Mesenchymal stem cell (in vitro differentiated cells and primary cell): ENCODE measurements at regions not wholly inside any gene's neighbourhood (a gene's known extent, or its start where the extent isn't known, plus 50 kb on each side); places are given as distances from the start of the nearest gene placed in this dataset.

Experiments
- DNase-seq: peaks from one replicate; pipeline ENCODE4 v3.0.0-alpha.2; 2013
- H2AFZ ChIP-seq: one replicate; pipeline ENCODE4 v1.6.1; 2013; ENCODE audit warnings: low read depth, mild to moderate bottlenecking, control low read depth, inconsistent platforms, low read length, moderate library complexity
- H2AK5ac ChIP-seq: 2 replicates; pipeline ENCODE4 v1.6.1; 2013; ENCODE audit warnings: low read length, moderate library complexity, mild to moderate bottlenecking, inconsistent platforms; ENCODE audit not compliant: severe bottlenecking
- H2BK120ac ChIP-seq: one replicate; pipeline ENCODE4 v1.6.1; 2013; ENCODE audit warnings: low read depth, mild to moderate bottlenecking, inconsistent platforms, low read length, moderate library complexity
- H2BK12ac ChIP-seq, 2 experiments: one replicate each; pipeline ENCODE4 v1.6.1; 2013; ENCODE audit warnings: inconsistent platforms in 2 of 2, low read length in 2 of 2, mild to moderate bottlenecking in 2 of 2, moderate library complexity in 2 of 2, control low read depth in 1 of 2
- H2BK15ac ChIP-seq: one replicate; pipeline ENCODE4 v1.6.1; 2013; ENCODE audit warnings: mild to moderate bottlenecking, low read depth, inconsistent platforms; ENCODE audit not compliant: poor library complexity, severe bottlenecking
- H2BK5ac ChIP-seq: 2 replicates; pipeline ENCODE4 v1.6.1; 2013; ENCODE audit warnings: low read depth, mild to moderate bottlenecking, low read length, control low read depth, inconsistent platforms; ENCODE audit not compliant: poor library complexity, severe bottlenecking
- H3K14ac ChIP-seq, 2 experiments: one replicate each; pipeline ENCODE4 v1.6.1; 2013; ENCODE audit warnings: inconsistent platforms in 2 of 2, low read length in 2 of 2, control low read depth in 1 of 2, mild to moderate bottlenecking in 1 of 2, moderate library complexity in 1 of 2
- H3K18ac ChIP-seq, 2 experiments: one replicate each; pipeline ENCODE4 v1.6.1; 2013; ENCODE audit warnings: inconsistent platforms in 2 of 2, low read length in 2 of 2, control low read depth in 1 of 2, low read depth in 1 of 2, mild to moderate bottlenecking in 1 of 2
- H3K23ac ChIP-seq, 2 experiments: one replicate each; pipeline ENCODE4 v1.6.1; 2013; ENCODE audit warnings: inconsistent platforms in 2 of 2, low read length in 2 of 2, mild to moderate bottlenecking in 2 of 2, moderate library complexity in 2 of 2, control low read depth in 1 of 2
- H3K27ac ChIP-seq: 2 replicates; pipeline ENCODE4 v1.5.1; 2013; ENCODE audit warnings: mild to moderate bottlenecking, moderate library complexity, low read length, control low read depth, inconsistent platforms; ENCODE audit not compliant: poor library complexity, severe bottlenecking
- H3K27me3 ChIP-seq, 2 experiments: 2 replicates each; pipeline versions ENCODE4 v1.6.1 to v1.7.0; 2013; ENCODE audit warnings: low read length in 2 of 2, mild to moderate bottlenecking in 2 of 2, moderate library complexity in 2 of 2, control low read depth in 1 of 2, inconsistent platforms in 1 of 2; ENCODE audit not compliant: control insufficient read depth in 1 of 2, insufficient read depth in 1 of 2
- H3K36me3 ChIP-seq, 2 experiments: 2 replicates each; pipeline versions ENCODE4 v1.6.1 to v1.7.0; 2013; ENCODE audit warnings: low read length in 2 of 2, control low read depth in 1 of 2, inconsistent platforms in 1 of 2, low read depth in 1 of 2, mild to moderate bottlenecking in 1 of 2; ENCODE audit not compliant: insufficient read depth in 2 of 2, control insufficient read depth in 1 of 2
- H3K4ac ChIP-seq, 2 experiments: one replicate each; pipeline ENCODE4 v1.6.1; 2013; ENCODE audit warnings: inconsistent platforms in 2 of 2, low read length in 2 of 2, mild to moderate bottlenecking in 2 of 2, moderate library complexity in 2 of 2, control low read depth in 1 of 2, low read depth in 1 of 2
- H3K4me1 ChIP-seq: 2 replicates; pipeline ENCODE4 v1.6.1; 2013; ENCODE audit warnings: low read depth, low read length, control low read depth; ENCODE audit not compliant: control insufficient read depth, insufficient read depth
- H3K4me2 ChIP-seq: 2 replicates; pipeline ENCODE4 v1.6.1; 2013; ENCODE audit warnings: low read length, mild to moderate bottlenecking, inconsistent platforms; ENCODE audit not compliant: poor library complexity, severe bottlenecking
- H3K4me3 ChIP-seq, 2 experiments: 2 replicates each; pipeline versions ENCODE4 v1.5.1 to v1.7.0; 2013; ENCODE audit warnings: low read length in 2 of 2, mild to moderate bottlenecking in 2 of 2, control low read depth in 1 of 2, low read depth in 1 of 2; ENCODE audit not compliant: insufficient read depth in 1 of 2
- H3K79me1 ChIP-seq: replicated peaks from 2 replicates; pipeline ENCODE4 v1.6.1; 2013; ENCODE audit warnings: mild to moderate bottlenecking, control low read depth, low read length, inconsistent platforms; ENCODE audit not compliant: poor library complexity, severe bottlenecking
- H3K9ac ChIP-seq: 2 replicates; pipeline ENCODE4 v1.7.0; 2013; ENCODE audit warnings: mild to moderate bottlenecking, low read length, moderate library complexity
- H3K9me3 ChIP-seq: 2 replicates; pipeline ENCODE4 v1.7.0; 2013; ENCODE audit warnings: mild to moderate bottlenecking, low read length; ENCODE audit not compliant: control insufficient read depth
- H4K8ac ChIP-seq: one replicate; pipeline ENCODE4 v1.6.1; 2013; ENCODE audit warnings: inconsistent platforms, mild to moderate bottlenecking, low read length, moderate library complexity
- H4K91ac ChIP-seq: one replicate; pipeline ENCODE4 v1.6.1; 2013; ENCODE audit warnings: mild to moderate bottlenecking, low read length, inconsistent platforms
- WGBS: methylation state at CpG from one replicate; pipeline ENCODE4 v1.1.7; 2013; ENCODE audit warnings: mixed read lengths; 5-methylcytosine and 5-hydroxymethylcytosine counted together

DNA sequence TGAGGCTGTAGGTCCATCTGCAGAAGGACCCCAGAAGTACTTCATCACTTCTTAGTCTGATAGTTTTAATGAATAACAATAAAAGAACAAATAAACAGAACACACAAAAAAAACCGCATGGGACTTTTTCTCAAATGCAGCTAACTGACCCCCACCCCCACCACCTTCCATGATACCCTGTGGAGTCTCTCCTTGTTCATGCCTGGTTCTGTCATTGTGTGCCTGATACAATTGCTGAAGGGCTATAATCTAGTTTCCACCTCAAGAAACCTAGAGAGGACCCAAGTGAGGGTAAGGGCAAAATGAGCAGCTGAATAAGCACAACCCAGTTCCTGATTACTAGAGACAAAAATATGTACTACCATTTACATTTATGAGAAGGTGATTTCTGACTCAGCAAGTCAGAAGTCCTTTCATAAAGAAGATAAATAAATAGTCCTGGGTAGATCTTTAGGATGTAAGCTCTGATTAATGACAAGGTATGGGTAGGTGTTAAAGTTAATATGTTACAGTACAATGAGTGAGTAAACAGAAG lies 155.1 kb downstream of the TMA16 start:
- Histone ChIP-seq H3K27me3 (no peaks in the 10 kb centered on the region), H3K79me1 (no peaks in the 10 kb centered on the region), H4K91ac (no peak overlapping the region), H2BK5ac (no peak overlapping the region), H2BK15ac (no peak overlapping the region), H2BK120ac (no peak overlapping the region), H3K9me3 (peaks cover 25% of the 10 kb centered on the region), H3K14ac (no peak overlapping the region), H3K27ac (no peak overlapping the region), H3K4me2 (no peak overlapping the region), H3K23ac (no peak overlapping the region), H3K9ac (no peak overlapping the region), H4K8ac (no peak overlapping the region), H3K4ac (no peak overlapping the region), H3K4me1 (no peaks in the 10 kb centered on the region), H2AFZ (no peak overlapping the region), H2AK5ac (no peak overlapping the region), H3K36me3 (no peaks in the 10 kb centered on the region), H2BK12ac (no peak overlapping the region), H3K18ac (no peak overlapping the region), H3K4me3 (no peak overlapping the region)
- WGBS, result 100% methylated on average over 1 of the region's 1 CpG
- no peak for DNase-seq

DNA sequence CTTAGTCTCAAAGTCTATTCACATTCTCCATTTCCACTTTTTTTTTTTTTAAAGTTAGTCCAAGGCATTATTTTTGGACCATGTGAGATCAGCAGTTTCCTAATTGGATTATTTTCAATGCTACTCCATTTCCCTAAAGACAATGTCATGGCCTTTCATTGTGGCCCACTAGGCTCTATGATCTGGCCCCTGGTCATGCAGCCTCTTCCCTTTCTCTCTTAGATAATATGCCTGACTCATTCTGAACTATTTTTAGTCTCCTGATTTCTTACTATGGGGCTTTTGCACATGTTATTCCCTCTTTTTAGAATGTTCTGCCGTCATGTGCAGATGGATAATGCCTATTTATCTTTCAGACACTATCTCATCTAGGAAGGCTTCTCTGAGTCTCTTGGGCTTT lies 157.3 kb downstream of the TMA16 start:
- H2AFZ ChIP-seq, result no peak overlapping the region
- no peak overlapping the region for H2BK15ac ChIP-seq
- 77% methylated on average over 1 of the region's 1 CpG for WGBS
- no peak overlapping the region for H3K4ac ChIP-seq
- no peak overlapping the region for H2AK5ac ChIP-seq
- DNase-seq, result peak; percentile 8
- peaks cover 11% of the 10 kb centered on the region for H3K9me3 ChIP-seq
- no peaks in the 10 kb centered on the region for H3K4me1 ChIP-seq
- H3K79me1 ChIP-seq, result no peaks in the 10 kb centered on the region
- H3K18ac ChIP-seq, result no peak overlapping the region
- no peak overlapping the region for H3K4me2 ChIP-seq
- no peaks in the 10 kb centered on the region for H3K27me3 ChIP-seq
- H3K36me3 ChIP-seq, result no peaks in the 10 kb centered on the region
- H3K23ac ChIP-seq, result no peak overlapping the region
- no peak overlapping the region for H2BK5ac ChIP-seq
- no peak overlapping the region for H4K8ac ChIP-seq
- H3K14ac ChIP-seq, result no peak overlapping the region
- H4K91ac ChIP-seq, result no peak overlapping the region
- no peak overlapping the region for H2BK120ac ChIP-seq
- no peak overlapping the region for H3K9ac ChIP-seq
- no peak overlapping the region for H3K27ac ChIP-seq
- no peak overlapping the region for H2BK12ac ChIP-seq
- H3K4me3 ChIP-seq, result no peak overlapping the region

DNA sequence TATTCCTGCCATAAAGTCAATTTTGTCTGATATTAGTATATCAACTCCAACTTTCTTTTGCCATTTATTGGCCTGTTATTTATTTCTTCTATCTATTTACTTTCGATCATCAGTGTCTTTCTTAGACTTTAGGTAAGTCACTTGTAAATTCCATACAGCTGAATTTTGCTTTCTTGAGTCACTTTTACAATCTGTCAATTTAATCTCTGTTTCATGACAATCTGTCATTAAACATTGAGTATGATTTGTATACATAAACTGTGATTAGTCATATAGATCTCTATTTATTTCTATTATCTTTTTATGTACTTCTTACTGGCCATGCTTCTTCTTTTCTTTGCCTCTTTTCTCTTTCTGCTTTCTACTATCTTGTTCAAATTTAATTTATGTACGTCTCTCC lies 160.1 kb downstream of the TMA16 start:
- Histone ChIP-seq H3K4me2 (no peak overlapping the region), H2BK120ac (no peak overlapping the region), H2AFZ (no peak overlapping the region), H3K79me1 (no peaks in the 10 kb centered on the region), H3K36me3 (no peaks in the 10 kb centered on the region), H3K18ac (no peak overlapping the region), H4K91ac (no peak overlapping the region), H3K4ac (no peak overlapping the region), H3K27me3 (no peaks in the 10 kb centered on the region), H3K9me3 (peaks cover 8% of the 10 kb centered on the region), H2BK15ac (no peak overlapping the region), H3K27ac (no peak overlapping the region), H4K8ac (no peak overlapping the region), H2BK12ac (no peak overlapping the region), H3K4me1 (no peaks in the 10 kb centered on the region), H3K23ac (no peak overlapping the region), H2AK5ac (no peak overlapping the region), H3K14ac (no peak overlapping the region), H3K4me3 (no peak overlapping the region), H2BK5ac (no peak overlapping the region), H3K9ac (no peak overlapping the region)
- DNase-seq, result no peak
- 83% methylated on average over 1 of the region's 2 CpGs for WGBS

DNA sequence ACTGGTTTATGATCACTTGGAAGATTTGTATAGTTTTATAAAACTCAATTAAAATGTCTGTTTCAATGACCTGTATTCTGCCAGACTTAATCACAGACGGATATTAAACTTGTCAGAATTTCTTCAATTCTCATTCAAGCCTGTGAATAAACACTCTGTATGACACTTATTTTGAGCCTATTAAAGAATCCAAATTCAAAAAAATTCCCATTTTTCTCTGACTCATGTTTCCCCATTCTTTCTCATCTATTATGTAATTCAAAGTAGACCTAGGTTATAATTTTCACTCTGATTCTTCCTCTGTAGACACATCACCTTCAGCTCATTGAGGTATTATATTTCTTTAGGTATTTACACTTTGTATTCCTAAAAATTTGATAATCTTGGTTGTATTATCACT lies 166.1 kb downstream of the TMA16 start:
- Histone ChIP-seq H3K36me3 (no peaks in the 10 kb centered on the region), H3K27me3 (no peaks in the 10 kb centered on the region), H4K91ac (no peak overlapping the region), H3K4me3 (no peak overlapping the region), H2AK5ac (no peak overlapping the region), H3K9me3 (peaks cover 5% of the 10 kb centered on the region), H3K4me1 (no peaks in the 10 kb centered on the region), H3K27ac (no peak overlapping the region), H3K14ac (no peak overlapping the region), H2BK5ac (no peak overlapping the region), H3K4ac (no peak overlapping the region), H2BK12ac (no peak overlapping the region), H3K79me1 (no peaks in the 10 kb centered on the region), H2BK15ac (no peak overlapping the region), H4K8ac (no peak overlapping the region), H3K18ac (no peak overlapping the region), H2AFZ (no peak overlapping the region), H3K9ac (no peak overlapping the region), H2BK120ac (no peak overlapping the region), H3K4me2 (no peak overlapping the region), H3K23ac (no peak overlapping the region)
- DNase-seq, result no peak
- 96% methylated on average over 1 of the region's 1 CpG for WGBS
